ENCODE measurements at regions not wholly inside any gene's neighbourhood (a gene's known extent, or its start where the extent isn't known, plus 50 kb on each side); places are given as distances from the start of the nearest gene placed in this dataset.

DNA sequence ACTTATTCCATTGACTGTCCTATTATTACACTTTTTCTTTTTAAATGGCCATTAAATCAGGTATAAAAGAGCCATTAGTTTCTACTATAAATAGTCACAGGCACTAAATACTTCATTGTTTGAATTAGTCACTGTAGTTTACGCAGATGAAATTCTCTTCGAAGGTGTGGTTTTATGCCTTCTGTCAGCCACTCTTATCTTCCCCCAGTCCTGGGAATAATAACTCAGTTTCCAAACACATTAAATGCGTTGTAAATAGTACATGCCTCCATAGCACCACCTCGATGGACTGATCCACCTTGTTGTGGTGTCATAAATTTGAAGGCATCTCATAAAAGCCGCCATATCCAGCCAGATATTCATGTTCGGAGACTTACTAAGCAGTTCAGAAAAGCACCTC lies 72.1 kb upstream of the PARD3B start:
- H3K4me1 Mint-ChIP-seq, result peaks cover 0 to 3% of the 10 kb centered on the region in 2 experiments; a peak in 1 of 4 replicates

More for the DNA sequence above, 72.1 kb upstream of the PARD3B start:
- H2BK5ac ChIP-seq (ENCODE audit: insufficient read length, low read length), result no peak overlapping the region
- Mint-ChIP-seq H3K27ac (no peak overlapping the region), H3K4me3 (no peak overlapping the region), H3K27me3 (ENCODE audit: low read depth) (no peaks in the 10 kb centered on the region), H3K36me3 (ENCODE audit: insufficient read depth in 1 of 3, low read depth in 3 of 3) (no peaks in the 10 kb centered on the region), H3K9me3 (no peaks in the 10 kb centered on the region)
- H3K27ac ChIP-seq (ENCODE audit: insufficient read length, low read depth, low read length), result no peak overlapping the region
- no peak overlapping the region for H4K91ac ChIP-seq (ENCODE audit: insufficient read length, low read depth, low read length)
- H3K14ac ChIP-seq (ENCODE audit: insufficient read depth, low read length), result no peak overlapping the region
- no peak overlapping the region for H3K4ac ChIP-seq (ENCODE audit: low read depth, low read length)
- no peak overlapping the region for H4K8ac ChIP-seq (replicated peaks; ENCODE audit: insufficient read length, low read depth, low read length)
- no peaks in the 10 kb centered on the region for H3K9me3 ChIP-seq (ENCODE audit: control insufficient read depth, low read depth, low read length)
- no peak for DNase-seq
- H3K18ac ChIP-seq (ENCODE audit: insufficient read length, low read depth, low read length), result no peak overlapping the region
- no peaks in the 10 kb centered on the region for H4K20me1 ChIP-seq (ENCODE audit: control insufficient read depth, insufficient read depth, insufficient read length)
- H3K79me2 ChIP-seq (ENCODE audit: insufficient read depth, low read length), result no peaks in the 10 kb centered on the region
- H3K9ac ChIP-seq (ENCODE audit: extremely low read depth, insufficient read length, low read length), result no peak overlapping the region
- no peak overlapping the region for H2BK120ac ChIP-seq (ENCODE audit: low read depth, low read length, poor library complexity, severe bottlenecking)
- no peak overlapping the region for H3T11ph ChIP-seq (ENCODE audit: low read length)
- H2BK12ac ChIP-seq (ENCODE audit: insufficient read length, low read depth, low read length), result no peak overlapping the region
- no CpG with 5 or more reads among the region's 6 CpGs for WGBS (ENCODE audit: extremely low coverage, insufficient read length, low lambda C conversion rate)
- no peaks in the 10 kb centered on the region for H3K79me1 ChIP-seq (ENCODE audit: insufficient read depth, low read depth, low read length, poor library complexity, severe bottlenecking)
- no peak overlapping the region for H2BK20ac ChIP-seq (ENCODE audit: low read depth, low read length, poor library complexity, severe bottlenecking)
- H4K5ac ChIP-seq (ENCODE audit: insufficient read length, low read depth, low read length), result no peak overlapping the region
- H3K23me2 ChIP-seq (ENCODE audit: insufficient read length, low read depth, low read length, poor library complexity, severe bottlenecking), result no peaks in the 10 kb centered on the region
- H3K56ac ChIP-seq (ENCODE audit: insufficient read length, low read depth, low read length), result no peak overlapping the region
- no peak overlapping the region for H2BK15ac ChIP-seq (ENCODE audit: low read depth, low read length)
- no peak overlapping the region for H2AK5ac ChIP-seq (ENCODE audit: insufficient read length, low read length)
- no peaks in the 10 kb centered on the region for H3K4me1 ChIP-seq (ENCODE audit: insufficient read depth, low read length)
- no peak overlapping the region for H2AFZ ChIP-seq (ENCODE audit: low read length)
- H3K27me3 ChIP-seq (ENCODE audit: insufficient read depth, low read length), result no peaks in the 10 kb centered on the region
- TF ChIP-seq, protein P1, sequence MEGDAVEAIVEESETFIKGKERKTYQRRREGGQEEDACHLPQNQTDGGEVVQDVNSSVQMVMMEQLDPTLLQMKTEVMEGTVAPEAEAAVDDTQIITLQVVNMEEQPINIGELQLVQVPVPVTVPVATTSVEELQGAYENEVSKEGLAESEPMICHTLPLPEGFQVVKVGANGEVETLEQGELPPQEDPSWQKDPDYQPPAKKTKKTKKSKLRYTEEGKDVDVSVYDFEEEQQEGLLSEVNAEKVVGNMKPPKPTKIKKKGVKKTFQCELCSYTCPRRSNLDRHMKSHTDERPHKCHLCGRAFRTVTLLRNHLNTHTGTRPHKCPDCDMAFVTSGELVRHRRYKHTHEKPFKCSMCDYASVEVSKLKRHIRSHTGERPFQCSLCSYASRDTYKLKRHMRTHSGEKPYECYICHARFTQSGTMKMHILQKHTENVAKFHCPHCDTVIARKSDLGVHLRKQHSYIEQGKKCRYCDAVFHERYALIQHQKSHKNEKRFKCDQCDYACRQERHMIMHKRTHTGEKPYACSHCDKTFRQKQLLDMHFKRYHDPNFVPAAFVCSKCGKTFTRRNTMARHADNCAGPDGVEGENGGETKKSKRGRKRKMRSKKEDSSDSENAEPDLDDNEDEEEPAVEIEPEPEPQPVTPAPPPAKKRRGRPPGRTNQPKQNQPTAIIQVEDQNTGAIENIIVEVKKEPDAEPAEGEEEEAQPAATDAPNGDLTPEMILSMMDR (conservative IDR thresholded peaks at IDR 0.05), result no peak
- no peak overlapping the region for H3K4me2 ChIP-seq (ENCODE audit: insufficient read depth, insufficient read length, low read length)
- H3K23ac ChIP-seq (ENCODE audit: insufficient read length, low read depth, low read length), result no peak overlapping the region

All from H9 (cell line).